Fibroblast of lung (primary cell): ENCODE measurements at regions not wholly inside any gene's neighbourhood (a gene's known extent, or its start where the extent isn't known, plus 50 kb on each side); places are given as distances from the start of the nearest gene placed in this dataset.

ENCODE experiments used
- CTCF ChIP-seq, 2 donors: IDR thresholded peaks in 1 of 2; conservative IDR thresholded peaks in 1 of 2; 1 replicate in 1 of 2; 2 replicates in 1 of 2; pipeline ENCODE4 v1.5.1; 2011 to 2012; ENCODE audit warnings: low read length in 2 of 2, control low read depth in 1 of 2, inconsistent platforms in 1 of 2, low read depth in 1 of 2, mild to moderate bottlenecking in 1 of 2
- EZH2 ChIP-seq: IDR thresholded peaks from 2 replicates; pipeline ENCODE4 v1.5.1; 2012; ENCODE audit warnings: low read length, control low read depth, mild to moderate bottlenecking; ENCODE audit errors: missing control alignments

GRCh38 chr3:16770792-16771191 is 114.0 kb upstream of the PLCL2 start:
- no peak for TF ChIP-seq CTCF (conservative IDR thresholded peaks at IDR 0.05 in 1 of 2, IDR thresholded peaks at IDR 0.05 in 1 of 2; ENCODE audit: low read depth in 1 of 2, low read length in 2 of 2)
- TF ChIP-seq EZH2, result no peak
